Cardiac muscle cell (in vitro differentiated cells and primary cell): ENCODE measurements at regions not wholly inside any gene's neighbourhood (a gene's known extent, or its start where the extent isn't known, plus 50 kb on each side); places are given as distances from the start of the nearest gene placed in this dataset.

Experiments
- DNase-seq, 2 donors: peaks; one replicate each; pipeline versions ENCODE4 v3.0.0 to v3.0.0-alpha.2; 2010 to 2017; ENCODE audit warnings: low read depth in 1 of 2, low spot score in 1 of 2
- H3K27ac ChIP-seq: fragments of 200-600 bp; sonication (generic); 2 replicates; pipeline ENCODE4 v1.5.1; 2016
- H3K27me3 ChIP-seq: fragments of 200-600 bp; sonication (generic); 2 replicates; pipeline ENCODE4 v1.6.0; 2016; ENCODE audit warnings: control low read depth
- H3K36me3 ChIP-seq: fragments of 200-600 bp; sonication (generic); 2 replicates; pipeline ENCODE4 v1.5.1; 2016; ENCODE audit warnings: control low read depth
- H3K4me1 ChIP-seq: fragments of 200-600 bp; sonication (generic); 2 replicates; pipeline ENCODE4 v1.8.1; 2017; ENCODE audit warnings: low read depth, mild to moderate bottlenecking, mixed run types
- H3K4me3 ChIP-seq: fragments of 200-600 bp; sonication (generic); 2 replicates; pipeline ENCODE4 v1.5.1; 2016; ENCODE audit warnings: mild to moderate bottlenecking
- H3K9me3 ChIP-seq: fragments of 200-600 bp; sonication (generic); 2 replicates; pipeline ENCODE4 v1.5.1; 2017; ENCODE audit warnings: low read depth, mild to moderate bottlenecking, control low read depth
- TF ChIP-seq, protein P1 (sequence below): IDR thresholded peaks from 2 replicates; pipeline ENCODE4 v1.5.1; 2012; ENCODE audit warnings: low read depth, mild to moderate bottlenecking, low read length

DNA sequence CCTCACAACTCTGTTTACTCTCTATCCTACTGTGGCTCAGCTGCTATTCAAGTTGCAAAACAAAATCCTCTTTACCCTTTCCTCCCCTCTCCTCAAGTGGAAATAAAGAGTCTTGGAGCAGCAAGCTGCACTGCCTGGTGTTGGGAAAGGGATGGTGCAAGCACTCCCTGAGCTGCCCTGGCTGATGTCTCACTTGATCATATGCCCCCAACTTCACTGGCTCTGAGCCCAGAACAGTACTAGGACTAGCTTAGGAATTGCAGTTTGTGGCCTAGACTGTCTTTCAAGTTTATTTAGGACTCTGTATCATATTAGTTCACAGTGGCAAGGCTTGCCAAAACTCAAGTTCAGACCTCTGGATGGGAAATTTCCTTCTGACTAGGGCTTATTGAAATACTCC lies 1683.8 kb upstream of the SEL1L start:
- TF ChIP-seq, protein P1, sequence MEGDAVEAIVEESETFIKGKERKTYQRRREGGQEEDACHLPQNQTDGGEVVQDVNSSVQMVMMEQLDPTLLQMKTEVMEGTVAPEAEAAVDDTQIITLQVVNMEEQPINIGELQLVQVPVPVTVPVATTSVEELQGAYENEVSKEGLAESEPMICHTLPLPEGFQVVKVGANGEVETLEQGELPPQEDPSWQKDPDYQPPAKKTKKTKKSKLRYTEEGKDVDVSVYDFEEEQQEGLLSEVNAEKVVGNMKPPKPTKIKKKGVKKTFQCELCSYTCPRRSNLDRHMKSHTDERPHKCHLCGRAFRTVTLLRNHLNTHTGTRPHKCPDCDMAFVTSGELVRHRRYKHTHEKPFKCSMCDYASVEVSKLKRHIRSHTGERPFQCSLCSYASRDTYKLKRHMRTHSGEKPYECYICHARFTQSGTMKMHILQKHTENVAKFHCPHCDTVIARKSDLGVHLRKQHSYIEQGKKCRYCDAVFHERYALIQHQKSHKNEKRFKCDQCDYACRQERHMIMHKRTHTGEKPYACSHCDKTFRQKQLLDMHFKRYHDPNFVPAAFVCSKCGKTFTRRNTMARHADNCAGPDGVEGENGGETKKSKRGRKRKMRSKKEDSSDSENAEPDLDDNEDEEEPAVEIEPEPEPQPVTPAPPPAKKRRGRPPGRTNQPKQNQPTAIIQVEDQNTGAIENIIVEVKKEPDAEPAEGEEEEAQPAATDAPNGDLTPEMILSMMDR: no peak
- no peaks in the 10 kb centered on the region for H3K27me3 ChIP-seq
- no peaks in the 10 kb centered on the region for H3K9me3 ChIP-seq
- H3K27ac ChIP-seq: no peak overlapping the region
- no peaks in the 10 kb centered on the region for H3K36me3 ChIP-seq
- peak in 1 of 2 donors; percentile 8 for DNase-seq
- no peaks in the 10 kb centered on the region for H3K4me1 ChIP-seq
- H3K4me3 ChIP-seq: no peak overlapping the region

DNA sequence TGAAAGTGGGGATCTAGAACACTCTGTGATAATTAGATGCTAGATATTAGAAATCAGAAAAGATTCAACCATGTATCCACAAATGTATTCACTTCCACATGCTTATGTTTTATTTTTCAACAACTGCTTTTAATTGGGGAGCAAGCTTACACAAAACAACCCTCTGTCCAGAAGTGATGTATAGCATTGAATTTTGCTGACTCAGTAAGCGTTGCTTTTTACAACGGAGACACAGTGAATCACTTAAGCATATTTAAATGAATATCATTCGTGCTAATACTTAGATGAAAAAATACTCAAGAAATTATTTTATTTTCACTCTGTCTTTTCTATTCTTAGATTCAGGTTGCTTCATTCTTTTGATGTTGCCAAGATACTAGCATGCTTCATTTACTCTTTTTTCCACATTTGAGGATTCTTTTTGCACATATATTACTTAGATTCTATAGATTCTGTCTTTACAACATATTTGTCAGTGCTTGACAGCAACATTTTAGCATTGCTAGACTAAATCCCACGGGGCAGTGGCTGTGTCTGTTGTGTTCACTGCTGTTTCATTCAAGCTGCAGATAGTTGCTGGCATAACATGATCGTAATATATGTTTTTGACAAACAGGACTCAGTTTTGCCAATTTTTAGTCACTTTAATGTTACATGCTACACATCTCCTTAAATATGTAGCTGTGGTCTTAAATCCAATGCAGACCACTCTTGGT lies 1714.4 kb upstream of the SEL1L start:
- DNase-seq: no peak
- Histone ChIP-seq H3K4me1 (no peaks in the 10 kb centered on the region), H3K4me3 (no peak overlapping the region), H3K9me3 (no peaks in the 10 kb centered on the region), H3K36me3 (no peaks in the 10 kb centered on the region), H3K27ac (no peak overlapping the region), H3K27me3 (no peaks in the 10 kb centered on the region)
- TF ChIP-seq, protein P1: no peak

DNA sequence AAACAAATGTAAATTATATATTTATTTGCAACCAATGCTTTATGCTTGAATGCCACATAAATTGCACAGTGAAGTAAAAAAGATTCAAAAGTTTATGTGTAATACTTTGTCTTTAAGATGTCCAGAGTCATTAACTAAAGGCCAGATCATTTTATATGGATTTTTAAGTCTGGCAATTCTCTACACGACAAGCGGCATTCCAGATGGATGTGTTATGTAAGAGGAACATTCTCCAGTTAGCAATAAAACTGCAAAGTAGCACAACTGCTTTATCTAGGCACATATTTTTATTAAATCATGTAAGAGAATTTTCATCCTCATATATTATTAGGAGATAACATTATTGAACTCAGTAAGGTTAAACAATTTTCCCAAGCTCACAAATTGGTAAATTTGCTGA lies 1717.7 kb upstream of the SEL1L start:
- TF ChIP-seq, protein P1: no peak
- H3K4me1 ChIP-seq: no peaks in the 10 kb centered on the region
- H3K9me3 ChIP-seq: no peaks in the 10 kb centered on the region
- no peaks in the 10 kb centered on the region for H3K27me3 ChIP-seq
- no peaks in the 10 kb centered on the region for H3K36me3 ChIP-seq
- DNase-seq: no peak
- no peak overlapping the region for H3K4me3 ChIP-seq
- no peak overlapping the region for H3K27ac ChIP-seq

DNA sequence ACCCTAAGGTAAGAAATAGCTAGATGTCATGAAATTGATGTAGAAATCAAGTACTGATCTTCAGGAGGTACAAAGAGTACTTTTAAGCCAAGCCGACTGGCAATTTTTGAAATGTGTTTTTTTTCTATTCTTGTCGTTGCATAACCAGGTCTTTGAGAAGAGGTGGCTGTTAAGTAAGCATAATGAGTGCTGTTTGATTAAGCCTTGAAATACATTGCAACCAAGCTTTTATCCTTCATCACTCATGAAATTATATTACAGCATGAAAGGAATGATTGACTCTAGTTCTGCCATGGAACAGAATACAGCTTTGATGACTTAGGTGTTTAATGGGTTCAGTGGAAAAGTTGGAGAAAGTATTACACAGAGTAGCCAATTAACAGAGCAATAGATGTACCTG lies 1720.2 kb upstream of the SEL1L start:
- TF ChIP-seq, protein P1: no peak
- Histone ChIP-seq H3K27ac (no peak overlapping the region), H3K4me3 (no peak overlapping the region), H3K4me1 (no peaks in the 10 kb centered on the region), H3K36me3 (no peaks in the 10 kb centered on the region), H3K9me3 (no peaks in the 10 kb centered on the region), H3K27me3 (no peaks in the 10 kb centered on the region)
- no peak for DNase-seq

DNA sequence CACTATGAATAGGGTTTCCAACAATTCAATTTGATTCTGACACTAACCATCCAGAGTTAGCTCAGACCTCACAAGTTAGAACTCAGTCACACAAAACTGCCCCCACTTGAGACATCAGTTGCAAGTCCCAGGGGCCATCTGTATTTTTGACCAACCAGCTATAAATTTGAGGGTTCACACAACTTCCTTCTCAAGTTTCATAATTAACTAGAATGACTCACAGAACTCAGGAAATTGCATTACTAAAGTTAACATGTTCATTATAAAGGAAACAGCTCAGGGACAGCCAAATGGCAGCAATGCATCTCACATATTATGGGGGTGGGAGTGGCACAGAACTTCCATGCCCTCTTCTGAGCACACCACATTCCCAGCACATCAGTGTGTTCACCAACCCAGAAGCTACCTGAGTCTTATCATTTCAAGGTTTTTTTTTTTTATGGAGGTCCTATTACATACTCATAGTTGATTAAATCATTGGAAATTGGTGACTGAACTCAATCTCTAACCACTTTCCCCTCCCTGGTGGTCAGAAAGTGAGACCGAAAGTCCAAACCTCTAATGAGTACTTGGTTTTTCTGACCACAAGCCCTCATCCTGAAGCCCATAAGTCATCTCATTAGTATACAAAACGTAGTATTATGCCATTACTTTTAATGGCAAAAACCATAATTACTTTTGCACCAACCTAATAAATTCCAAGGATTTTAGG lies 1721.5 kb upstream of the SEL1L start:
- TF ChIP-seq, protein P1: no peak
- Histone ChIP-seq H3K4me3 (no peak overlapping the region), H3K36me3 (no peaks in the 10 kb centered on the region), H3K4me1 (no peaks in the 10 kb centered on the region), H3K27me3 (no peaks in the 10 kb centered on the region), H3K27ac (no peak overlapping the region), H3K9me3 (no peaks in the 10 kb centered on the region)
- DNase-seq: no peak
